Retinal pigment epithelial cell (primary cell): ENCODE measurements at regions not wholly inside any gene's neighbourhood (a gene's known extent, or its start where the extent isn't known, plus 50 kb on each side); places are given as distances from the start of the nearest gene placed in this dataset.
"Not testable (repeated sequence)": the region's sequence is repeated elsewhere in the genome, so short reads cannot be mapped to it uniquely, and the experiment has no call there.

Experiments
- DNase-seq: peaks from one replicate; pipeline ENCODE4 v3.0.0-alpha.2; 2010; ENCODE audit warnings: low read depth
- H3K4me3 ChIP-seq: 2 replicates; pipeline ENCODE4 v1.5.1; 2011; ENCODE audit warnings: mild to moderate bottlenecking, low read length, control low read depth, moderate library complexity
- CTCF ChIP-seq: conservative IDR thresholded peaks from 2 replicates; pipeline ENCODE4 v1.5.1; 2011; ENCODE audit warnings: low read depth, low read length, control low read depth, inconsistent platforms

- no peak for TF ChIP-seq CTCF
- no peak overlapping the region for H3K4me3 ChIP-seq
- DNase-seq: no peak
These were observed 218.0 kb downstream of the FGFR2 start for GRCh38 chr10:121380211-121380610.

- H3K4me3 ChIP-seq, DNase-seq: not testable (repeated sequence)
These were observed 216.2 kb downstream of the FGFR2 start for GRCh38 chr10:121382029-121382520.

GRCh38 chr10:121385136-121385535, 213.1 kb downstream of the FGFR2 start:
- H3K4me3 ChIP-seq: no peak overlapping the region
- no peak for TF ChIP-seq CTCF
- no peak for DNase-seq

GRCh38 chr10:121392657-121393056, 205.6 kb downstream of the FGFR2 start:
- H3K4me3 ChIP-seq: no peak overlapping the region
- TF ChIP-seq CTCF: no peak
- no peak for DNase-seq

GRCh38 chr10:121393522-121393921, 204.7 kb downstream of the FGFR2 start:
- H3K4me3 ChIP-seq: no peak overlapping the region
- no peak for DNase-seq

GRCh38 chr10:121400507-121400906, 197.7 kb downstream of the FGFR2 start:
- H3K4me3 ChIP-seq, DNase-seq: not testable (repeated sequence)

More at GRCh38 chr10:121393522-121393921, 204.7 kb downstream of the FGFR2 start:
- TF ChIP-seq CTCF: no peak

GRCh38 chr10:121403527-121403926, 194.7 kb downstream of the FGFR2 start:
- no peak overlapping the region for H3K4me3 ChIP-seq
- no peak for DNase-seq
- no peak for TF ChIP-seq CTCF

- DNase-seq: no peak
- no peak for TF ChIP-seq CTCF
- no peak overlapping the region for H3K4me3 ChIP-seq
These were observed 193.6 kb downstream of the FGFR2 start for GRCh38 chr10:121404611-121405010.
